ENCODE measurements at regions not wholly inside any gene's neighbourhood (a gene's known extent, or its start where the extent isn't known, plus 50 kb on each side); places are given as distances from the start of the nearest gene placed in this dataset.

GRCh38 chr3:99419116-99419515 is 219.3 kb upstream of the COL8A1 start:
- TF ChIP-seq CTCF (IDR thresholded peaks at IDR 0.05) = no peak
- TF ChIP-seq POLR2A (IDR thresholded peaks at IDR 0.05) = no peak

Data from uterus (tissue), 2 donors.